ENCODE measurements at regions not wholly inside any gene's neighbourhood (a gene's known extent, or its start where the extent isn't known, plus 50 kb on each side); places are given as distances from the start of the nearest gene placed in this dataset.
"Not testable (repeated sequence)": the region's sequence is repeated elsewhere in the genome, so short reads cannot be mapped to it uniquely, and the experiment has no call there.

- DNase-seq (ENCODE audit: low read depth): no peak
- H3K27ac Mint-ChIP-seq (ENCODE audit: unreplicated experiment): no peak overlapping the region
- H3K4me3 Mint-ChIP-seq (ENCODE audit: unreplicated experiment): no peak overlapping the region
- Histone ChIP-seq H3K9ac (ENCODE audit: low read length) (no peak overlapping the region), H3K4me1 (ENCODE audit: insufficient read depth, low read length) (no peaks in the 10 kb centered on the region), H4K20me1 (ENCODE audit: insufficient read depth, low read length) (no peaks in the 10 kb centered on the region), H3K4me2 (ENCODE audit: low read length) (no peak overlapping the region), H3K79me2 (ENCODE audit: insufficient read depth, low read length) (no peaks in the 10 kb centered on the region), H3K9me3 (ENCODE audit: insufficient read depth, low read depth, low read length) (no peaks in the 10 kb centered on the region), H3K4me3 (ENCODE audit: insufficient read depth, low read depth, low read length) (no peak overlapping the region), H3K27ac (ENCODE audit: low read depth, low read length) (no peak overlapping the region), H3K27me3 (ENCODE audit: insufficient read depth, low read length) (no peaks in the 10 kb centered on the region), H3K36me3 (ENCODE audit: insufficient read depth, low read length) (no peaks in the 10 kb centered on the region), H2AFZ (ENCODE audit: low read depth, low read length) (no peak overlapping the region)
- H3K36me3 Mint-ChIP-seq (ENCODE audit: low read depth, unreplicated experiment): no peaks in the 10 kb centered on the region
- H3K27me3 Mint-ChIP-seq (ENCODE audit: low read depth, unreplicated experiment): no peaks in the 10 kb centered on the region
- no peaks in the 10 kb centered on the region for H3K9me3 Mint-ChIP-seq (ENCODE audit: unreplicated experiment)
- peaks cover 6% of the 10 kb centered on the region for H3K4me1 Mint-ChIP-seq (ENCODE audit: low read depth, unreplicated experiment)
- TF ChIP-seq EZH2 (IDR thresholded peaks at IDR 0.05; ENCODE audit: insufficient read depth, low read length) (no peak), CTCF (IDR thresholded peaks at IDR 0.05; ENCODE audit: insufficient read depth, low read depth, low read length) (no peak)
- FAIRE-seq: no peak
These were observed 334.6 kb downstream of the CRPPA start for GRCh38 chr7:16086743-16087142.

GRCh38 chr7:16085780-16086179 lies 335.6 kb downstream of the CRPPA start:
- H3K27me3 Mint-ChIP-seq (ENCODE audit: low read depth, unreplicated experiment); H3K36me3 Mint-ChIP-seq (ENCODE audit: low read depth, unreplicated experiment); H3K4me1 ChIP-seq (ENCODE audit: insufficient read depth, low read length); H3K4me3 ChIP-seq (ENCODE audit: insufficient read depth, low read depth, low read length); H2AFZ ChIP-seq (ENCODE audit: low read depth, low read length); H3K9me3 Mint-ChIP-seq (ENCODE audit: unreplicated experiment); H3K27ac ChIP-seq (ENCODE audit: low read depth, low read length); H3K4me2 ChIP-seq (ENCODE audit: low read length); H3K4me3 Mint-ChIP-seq (ENCODE audit: unreplicated experiment); FAIRE-seq; H3K9ac ChIP-seq (ENCODE audit: low read length); H3K27me3 ChIP-seq (ENCODE audit: insufficient read depth, low read length); H3K4me1 Mint-ChIP-seq (ENCODE audit: low read depth, unreplicated experiment); H3K36me3 ChIP-seq (ENCODE audit: insufficient read depth, low read length); H3K9me3 ChIP-seq (ENCODE audit: insufficient read depth, low read depth, low read length); H4K20me1 ChIP-seq (ENCODE audit: insufficient read depth, low read length); DNase-seq (ENCODE audit: low read depth); H3K79me2 ChIP-seq (ENCODE audit: insufficient read depth, low read length); H3K27ac Mint-ChIP-seq (ENCODE audit: unreplicated experiment): not testable (repeated sequence)

DNA sequence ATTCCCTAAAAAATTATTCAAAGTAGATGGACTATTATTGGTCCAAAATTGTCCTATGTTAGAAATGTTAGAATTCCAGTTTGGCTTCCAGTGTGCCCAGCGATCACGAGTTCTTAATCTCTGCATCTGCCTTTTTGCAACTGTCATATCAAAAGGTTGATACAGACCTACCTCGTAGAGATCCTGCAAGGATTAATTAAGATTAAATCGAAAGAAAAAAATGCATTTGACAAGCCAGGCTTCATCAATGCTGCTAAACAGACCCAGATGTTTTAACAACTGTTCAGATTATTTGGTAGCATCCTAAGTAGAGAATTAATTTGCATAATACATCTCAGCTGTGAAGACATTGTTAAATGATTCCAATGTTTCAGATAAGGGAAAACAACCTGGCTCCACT lies 336.5 kb downstream of the CRPPA start:
- Histone ChIP-seq H3K4me1 (ENCODE audit: insufficient read depth, low read length) (no peaks in the 10 kb centered on the region), H3K9me3 (ENCODE audit: insufficient read depth, low read depth, low read length) (no peaks in the 10 kb centered on the region), H3K27ac (ENCODE audit: low read depth, low read length) (no peak overlapping the region), H4K20me1 (ENCODE audit: insufficient read depth, low read length) (no peaks in the 10 kb centered on the region), H3K79me2 (ENCODE audit: insufficient read depth, low read length) (no peaks in the 10 kb centered on the region), H3K4me2 (ENCODE audit: low read length) (no peak overlapping the region), H3K27me3 (ENCODE audit: insufficient read depth, low read length) (no peaks in the 10 kb centered on the region), H2AFZ (ENCODE audit: low read depth, low read length) (no peak overlapping the region), H3K36me3 (ENCODE audit: insufficient read depth, low read length) (no peaks in the 10 kb centered on the region), H3K9ac (ENCODE audit: low read length) (no peak overlapping the region), H3K4me3 (ENCODE audit: insufficient read depth, low read depth, low read length) (no peak overlapping the region)
- Mint-ChIP-seq H3K27ac (ENCODE audit: unreplicated experiment) (no peak overlapping the region), H3K4me3 (ENCODE audit: unreplicated experiment) (no peak overlapping the region), H3K4me1 (ENCODE audit: low read depth, unreplicated experiment) (peaks cover 5% of the 10 kb centered on the region), H3K36me3 (ENCODE audit: low read depth, unreplicated experiment) (no peaks in the 10 kb centered on the region), H3K27me3 (ENCODE audit: low read depth, unreplicated experiment) (no peaks in the 10 kb centered on the region), H3K9me3 (ENCODE audit: unreplicated experiment) (no peaks in the 10 kb centered on the region)
- FAIRE-seq: no peak
- TF ChIP-seq EZH2 (IDR thresholded peaks at IDR 0.05; ENCODE audit: insufficient read depth, low read length): no peak
- TF ChIP-seq CTCF (IDR thresholded peaks at IDR 0.05; ENCODE audit: insufficient read depth, low read depth, low read length): no peak
- DNase-seq (ENCODE audit: low read depth): no peak

Data from astrocyte (in vitro differentiated cells and primary cell).